H1 (cell line): ENCODE measurements at regions not wholly inside any gene's neighbourhood (a gene's known extent, or its start where the extent isn't known, plus 50 kb on each side); places are given as distances from the start of the nearest gene placed in this dataset.

Experiments used
- CTCF ChIA-PET: fragments of 300-600 bp; sonication (Branson Sonifier 250); formaldehyde crosslinking; loops from one replicate; lab custom pipeline; 2021; ENCODE audit not compliant: partially characterized antibody; lab: Charles Lee
- POLR2A ChIA-PET: fragments of 300-600 bp; sonication (Branson Sonifier 250); formaldehyde crosslinking; loops from one replicate; lab custom pipeline; 2021; ENCODE audit warnings: inconsistent platforms; ENCODE audit not compliant: partially characterized antibody; lab: Charles Lee
- DNase-seq, 2 experiments: peaks; one replicate each; pipeline versions ENCODE4 v3.0.0 to v3.0.0-alpha.2; 2010 to 2022; ENCODE audit warnings: low spot score in 2 of 2, low read depth in 1 of 2, mixed read lengths in 1 of 2
- FAIRE-seq: peaks from 2 replicates; lab custom pipeline; 2011; peaks lifted over from hg19 to GRCh38; lab: Jason Lieb, UNC
- H2AFZ ChIP-seq: 2 replicates; pipeline ENCODE4 v1.8.1; 2012; ENCODE audit warnings: low read length, inconsistent platforms
- H2AK5ac ChIP-seq: 2 replicates; pipeline ENCODE4 v1.6.1; 2013; ENCODE audit warnings: low read depth, low read length
- H2BK120ac ChIP-seq: replicated peaks from 2 replicates; pipeline ENCODE3; 2013; ENCODE audit warnings: low read depth, low read length, inconsistent platforms
- H2BK12ac ChIP-seq: 2 replicates; pipeline ENCODE4 v1.6.1; 2013; ENCODE audit warnings: low read depth, low read length
- H2BK15ac ChIP-seq: 2 replicates; pipeline ENCODE4 v1.6.1; 2013; ENCODE audit warnings: low read length
- H2BK20ac ChIP-seq: 2 replicates; pipeline ENCODE4 v1.6.1; 2013; ENCODE audit warnings: low read length
- H2BK5ac ChIP-seq: 2 replicates; pipeline ENCODE4 v1.6.1; 2013; ENCODE audit warnings: low read depth, low read length
- H3K14ac ChIP-seq: 2 replicates; pipeline ENCODE4 v1.6.1; 2013; ENCODE audit warnings: inconsistent platforms; ENCODE audit not compliant: insufficient read length
- H3K18ac ChIP-seq: 2 replicates; pipeline ENCODE4 v1.6.1; 2013; ENCODE audit warnings: low read length; ENCODE audit errors: extremely low read depth
- H3K23ac ChIP-seq: 2 replicates; pipeline ENCODE4 v1.6.1; 2013; ENCODE audit warnings: inconsistent platforms; ENCODE audit not compliant: insufficient read length
- H3K23me2 ChIP-seq: 2 replicates; pipeline ENCODE4 v1.6.1; 2013; ENCODE audit warnings: low read depth, low read length
- H3K27ac ChIP-seq: 2 replicates; pipeline ENCODE4 v1.6.1; 2011; ENCODE audit warnings: low read depth, low read length, inconsistent platforms
- H3K27me3 ChIP-seq, 4 experiments: replicated peaks in 1 of 4; 1 replicate in 1 of 4; 2 replicates in 3 of 4; pipeline versions ENCODE4 v1.6.1 to v1.8.1; 2011 to 2013; ENCODE audit warnings: low read length in 3 of 4, mild to moderate bottlenecking in 3 of 4, inconsistent platforms in 2 of 4, mixed read lengths in 2 of 4, moderate library complexity in 1 of 4; ENCODE audit not compliant: control insufficient read depth in 3 of 4, insufficient read depth in 3 of 4; ENCODE audit errors: extremely low read depth in 1 of 4
- H3K36me3 ChIP-seq, 4 experiments: 2 replicates each; pipeline versions ENCODE4 v1.6.1 to v1.8.1; 2011 to 2013; ENCODE audit warnings: mild to moderate bottlenecking in 4 of 4, low read length in 3 of 4, moderate library complexity in 2 of 4, control low read depth in 1 of 4, inconsistent platforms in 1 of 4; ENCODE audit not compliant: insufficient read depth in 4 of 4, control insufficient read depth in 2 of 4
- H3K4ac ChIP-seq: replicated peaks from 2 replicates; pipeline ENCODE3; 2013; ENCODE audit warnings: low read length, low read depth, mixed read lengths, inconsistent platforms; ENCODE audit not compliant: insufficient read length
- H3K4me1 ChIP-seq, 4 experiments: replicated peaks in 1 of 4; 1 replicate in 1 of 4; 2 replicates in 3 of 4; pipeline versions ENCODE4 v1.6.1 to v1.8.1; 2011 to 2013; ENCODE audit warnings: low read length in 3 of 4, inconsistent platforms in 2 of 4, mixed read lengths in 1 of 4; ENCODE audit not compliant: insufficient read depth in 4 of 4, control insufficient read depth in 3 of 4
- H3K4me2 ChIP-seq, 2 experiments: 2 replicates each; pipeline versions ENCODE4 v1.6.1 to v1.8.1; 2011 to 2013; ENCODE audit warnings: low read depth in 2 of 2, low read length in 2 of 2, control low read depth in 1 of 2, inconsistent platforms in 1 of 2, mild to moderate bottlenecking in 1 of 2; ENCODE audit not compliant: insufficient read depth in 1 of 2
- H3K4me3 ChIP-seq, 4 experiments: fragments of 200-600, 300-600 bp in 1 of 4; sonication (generic), shearing (Covaris generic), sonication (Bioruptor Twin) in 1 of 4; 2 replicates each; pipeline versions ENCODE4 v1.5.1 to v1.8.1; 2011 to 2016; ENCODE audit warnings: low read length in 4 of 4, low read depth in 3 of 4, control low read depth in 2 of 4, inconsistent platforms in 2 of 4, mild to moderate bottlenecking in 2 of 4, mixed read lengths in 1 of 4, moderate library complexity in 1 of 4; ENCODE audit not compliant: insufficient read depth in 2 of 4; ENCODE audit errors: extremely low read depth in 1 of 4
- H3K56ac ChIP-seq: replicated peaks from 2 replicates; pipeline ENCODE3; 2013; ENCODE audit warnings: low read depth, mild to moderate bottlenecking, mixed read lengths, low read length, inconsistent platforms; ENCODE audit not compliant: insufficient read length
- H3K79me1 ChIP-seq: 2 replicates; pipeline ENCODE4 v1.6.1; 2013; ENCODE audit warnings: low read depth, low read length, control low read depth
- H3K79me2 ChIP-seq, 2 experiments: 2 replicates each; pipeline versions ENCODE4 v1.6.1 to v1.8.1; 2012 to 2013; ENCODE audit warnings: low read length in 2 of 2, mild to moderate bottlenecking in 2 of 2, inconsistent platforms in 1 of 2; ENCODE audit not compliant: insufficient read depth in 2 of 2, control insufficient read depth in 1 of 2
- H3K9ac ChIP-seq, 4 experiments: replicated peaks in 1 of 4; 1 replicate in 1 of 4; 2 replicates in 3 of 4; pipeline versions ENCODE4 v1.6.1 to v1.8.1; 2011 to 2013; ENCODE audit warnings: low read depth in 3 of 4, low read length in 3 of 4, control low read depth in 2 of 4, mild to moderate bottlenecking in 2 of 4, moderate library complexity in 2 of 4, inconsistent platforms in 1 of 4; ENCODE audit errors: extremely low read depth in 1 of 4
- H3K9me3 ChIP-seq, 2 experiments: 2 replicates each; pipeline versions ENCODE4 v1.6.1 to v1.8.1; 2012 to 2013; ENCODE audit warnings: mild to moderate bottlenecking in 2 of 2, moderate library complexity in 2 of 2, control low read depth in 1 of 2, inconsistent platforms in 1 of 2, low read depth in 1 of 2, low read length in 1 of 2, mixed read lengths in 1 of 2; ENCODE audit not compliant: insufficient read depth in 2 of 2
- H4K20me1 ChIP-seq, 2 experiments: replicated peaks in 1 of 2; 2 replicates each; pipeline versions ENCODE3 to v1.8.1; 2011 to 2013; ENCODE audit warnings: inconsistent platforms in 2 of 2, low read length in 2 of 2, mild to moderate bottlenecking in 1 of 2; ENCODE audit not compliant: insufficient read depth in 2 of 2, control insufficient read depth in 1 of 2
- H4K5ac ChIP-seq: 2 replicates; pipeline ENCODE4 v1.6.1; 2013; ENCODE audit warnings: low read length, low read depth, mixed read lengths, inconsistent platforms; ENCODE audit not compliant: insufficient read length
- H4K8ac ChIP-seq: 2 replicates; pipeline ENCODE4 v1.8.0; 2013; ENCODE audit warnings: mild to moderate bottlenecking, moderate library complexity, low read length, inconsistent platforms; ENCODE audit not compliant: insufficient read depth; ENCODE audit errors: extremely low read depth
- H4K91ac ChIP-seq: replicated peaks from 2 replicates; pipeline ENCODE3; 2013; ENCODE audit warnings: low read length, mixed read lengths, inconsistent platforms; ENCODE audit not compliant: insufficient read length
- CBX5 ChIP-seq: fragments of 300-800, 300-1000 bp; sonication (generic); IDR thresholded peaks from 2 replicates; pipeline ENCODE4 v1.7.1; 2016; ENCODE audit warnings: antibody characterized with exemption, low read length, low read depth
- JUN ChIP-seq: IDR thresholded peaks from 2 replicates; pipeline ENCODE4 v1.6.1; 2011; ENCODE audit warnings: low read depth, mild to moderate bottlenecking, improper control_type of control experiment, low read length
- KDM5A ChIP-seq: fragments of 200-600 bp; IDR thresholded peaks from 2 replicates; pipeline ENCODE4 v1.7.1; 2012; ENCODE audit warnings: mild to moderate bottlenecking, low read length, inconsistent platforms, mixed read lengths
- POLR2AphosphoS5 ChIP-seq: IDR thresholded peaks from 2 replicates; pipeline ENCODE4 v1.6.1; 2011; ENCODE audit warnings: low read depth, low read length
- RAD21 ChIP-seq, 2 experiments: IDR thresholded peaks in 1 of 2; conservative IDR thresholded peaks in 1 of 2; 2 replicates each; pipeline ENCODE4 v1.6.1; 2011; ENCODE audit warnings: low read depth in 2 of 2, low read length in 2 of 2, improper control_type of control experiment in 1 of 2, inconsistent platforms in 1 of 2, mild to moderate bottlenecking in 1 of 2, moderate library complexity in 1 of 2
- RFX5 ChIP-seq: IDR thresholded peaks from 2 replicates; pipeline ENCODE4 v1.6.1; 2011; ENCODE audit warnings: low read depth, low read length, improper control_type of control experiment, borderline replicate concordance
- SP1 ChIP-seq: IDR thresholded peaks from 2 replicates; pipeline ENCODE4 v1.6.1; 2011; ENCODE audit warnings: low read depth, low read length
- YY1 ChIP-seq: IDR thresholded peaks from 2 replicates; pipeline ENCODE4 v1.6.1; 2011; ENCODE audit warnings: low read depth, mild to moderate bottlenecking, low read length
- ZNF274 ChIP-seq: IDR thresholded peaks from 2 replicates; pipeline ENCODE4 v1.7.0; 2012; ENCODE audit warnings: low read length, borderline replicate concordance; ENCODE audit errors: extremely low read depth
- WGBS, 2 experiments: shearing (Covaris generic) in 1 of 2; methylation state at CpG; one replicate each; pipeline versions ENCODE4 v1.1.6 to v1.1.7; 2013 to 2015; ENCODE audit warnings: low lambda C conversion rate in 2 of 2, mixed read lengths in 2 of 2, inconsistent platforms in 1 of 2, low coverage in 1 of 2, missing lambda C conversion rate in 1 of 2; ENCODE audit not compliant: insufficient replicate concordance in 2 of 2, insufficient coverage in 1 of 2, insufficient read length in 1 of 2; ENCODE audit errors: extremely low coverage in 1 of 2, missing lambda C conversion rate in 1 of 2; 5-methylcytosine and 5-hydroxymethylcytosine counted together
- TF ChIP-seq, protein P1 (sequence below): IDR thresholded peaks from 2 replicates; pipeline ENCODE4 v1.6.1; 2012; ENCODE audit warnings: low read length, inconsistent platforms

DNA sequence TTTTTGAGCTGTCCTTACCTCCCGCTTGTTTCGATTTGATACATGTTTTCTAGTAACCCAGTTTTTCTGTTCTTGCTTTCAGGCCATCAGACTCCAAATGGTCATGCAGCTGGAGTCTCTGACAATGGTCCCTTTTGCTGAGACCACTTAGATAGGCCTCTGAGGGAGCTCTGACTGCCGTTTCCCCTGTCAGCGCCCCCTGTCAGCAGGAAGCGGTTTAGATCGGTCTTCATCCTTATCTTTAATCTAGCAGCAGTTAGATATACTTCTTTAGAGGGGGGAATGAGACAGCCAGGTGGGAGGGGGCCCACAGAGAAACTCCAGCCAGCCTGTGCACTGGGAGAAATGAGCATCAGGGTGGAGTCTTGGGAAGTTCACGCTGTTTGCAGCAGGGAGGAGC, 457.9 kb downstream of the GPAT3 start:
- CTCF ChIA-PET = interaction anchor here (0.6 to 2.4 kb wide), 19 partner anchors 9 to 349 kb away, joined by 3 to 12 read pairs (median 4); no protein-coding TSS in a partner anchor
- no peaks in the 10 kb centered on the region for H3K23me2 ChIP-seq
- DNase-seq = peak; percentile 10 to 73
- H3K27ac ChIP-seq = no peak overlapping the region
- H3K23ac ChIP-seq = no peak overlapping the region
- H2BK15ac ChIP-seq = no peak overlapping the region
- no peak overlapping the region for H3K18ac ChIP-seq
- H3K36me3 ChIP-seq = no peaks in the 10 kb centered on the region
- POLR2A ChIA-PET = no interaction called here
- no peak overlapping the region for H2BK5ac ChIP-seq
- H3K9me3 ChIP-seq = peaks cover 4 to 6% of the 10 kb centered on the region in 2 experiments
- H4K5ac ChIP-seq = no peak overlapping the region
- H4K8ac ChIP-seq = no peak overlapping the region
- H3K56ac ChIP-seq = no peak overlapping the region
- no peak overlapping the region for H3K4ac ChIP-seq
- 39% methylated on average over 7 of the region's 7 CpGs; no CpG with 5 or more reads in 1 of the 2 experiments for WGBS, 2 experiments
- H3K9ac ChIP-seq = no peak overlapping the region
- H3K79me1 ChIP-seq = no peaks in the 10 kb centered on the region
- peak overlapping the region; percentile 82; the same call in 1 of the 2 replicates for H2AFZ ChIP-seq
- peaks cover 0 to 2% (median 1%) of the 10 kb centered on the region in 4 experiments; a peak in 2 of 7 replicates for H3K4me1 ChIP-seq
- H2AK5ac ChIP-seq = no peak overlapping the region
- no peak overlapping the region for H2BK20ac ChIP-seq
- H3K14ac ChIP-seq = no peak overlapping the region
- H2BK120ac ChIP-seq = no peak overlapping the region
- no peaks in the 10 kb centered on the region for H3K27me3 ChIP-seq
- H4K20me1 ChIP-seq = no peaks in the 10 kb centered on the region
- FAIRE-seq = peak; percentile 13
- no peak overlapping the region for H2BK12ac ChIP-seq
- no peak overlapping the region for H3K4me2 ChIP-seq
- H3K79me2 ChIP-seq = no peaks in the 10 kb centered on the region
- H3K4me3 ChIP-seq = no peak overlapping the region
- H4K91ac ChIP-seq = no peak overlapping the region
- TF ChIP-seq POLR2AphosphoS5 = no peak
- TF ChIP-seq, protein P1, sequence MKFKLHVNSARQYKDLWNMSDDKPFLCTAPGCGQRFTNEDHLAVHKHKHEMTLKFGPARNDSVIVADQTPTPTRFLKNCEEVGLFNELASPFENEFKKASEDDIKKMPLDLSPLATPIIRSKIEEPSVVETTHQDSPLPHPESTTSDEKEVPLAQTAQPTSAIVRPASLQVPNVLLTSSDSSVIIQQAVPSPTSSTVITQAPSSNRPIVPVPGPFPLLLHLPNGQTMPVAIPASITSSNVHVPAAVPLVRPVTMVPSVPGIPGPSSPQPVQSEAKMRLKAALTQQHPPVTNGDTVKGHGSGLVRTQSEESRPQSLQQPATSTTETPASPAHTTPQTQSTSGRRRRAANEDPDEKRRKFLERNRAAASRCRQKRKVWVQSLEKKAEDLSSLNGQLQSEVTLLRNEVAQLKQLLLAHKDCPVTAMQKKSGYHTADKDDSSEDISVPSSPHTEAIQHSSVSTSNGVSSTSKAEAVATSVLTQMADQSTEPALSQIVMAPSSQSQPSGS = no peak
- TF ChIP-seq JUN = no peak
- no peak for TF ChIP-seq YY1
- TF ChIP-seq KDM5A = no peak
- TF ChIP-seq ZNF274 = no peak
- TF ChIP-seq SP1 = no peak
- no peak for TF ChIP-seq RFX5
- no peak for TF ChIP-seq CBX5
- peak; percentile 54 to 68 for TF ChIP-seq RAD21 (IDR thresholded peaks at IDR 0.05 in 1 of 2, conservative IDR thresholded peaks at IDR 0.05 in 1 of 2; ENCODE audit: low read depth in 2 of 2, low read length in 2 of 2)
